ES-I3 (cell line): ENCODE measurements at regions not wholly inside any gene's neighbourhood (a gene's known extent, or its start where the extent isn't known, plus 50 kb on each side); places are given as distances from the start of the nearest gene placed in this dataset.

Experiments used
- H3K36me3 ChIP-seq: 2 replicates; pipeline ENCODE4 v1.6.1; 2013; ENCODE audit warnings: mild to moderate bottlenecking, low read length, control low read depth, moderate library complexity; ENCODE audit not compliant: insufficient read depth
- H3K4me1 ChIP-seq: 2 replicates; pipeline ENCODE4 v1.6.1; 2013; ENCODE audit warnings: mild to moderate bottlenecking, control low read depth, low read length; ENCODE audit not compliant: insufficient read depth
- H3K9ac ChIP-seq: 2 replicates; pipeline ENCODE4 v1.6.1; 2013; ENCODE audit warnings: low read depth, mild to moderate bottlenecking, low read length, moderate library complexity
- H3K9me3 ChIP-seq: 2 replicates; pipeline ENCODE4 v1.6.1; 2013; ENCODE audit warnings: mild to moderate bottlenecking, low read length, moderate library complexity; ENCODE audit not compliant: control insufficient read depth, insufficient read depth

DNA sequence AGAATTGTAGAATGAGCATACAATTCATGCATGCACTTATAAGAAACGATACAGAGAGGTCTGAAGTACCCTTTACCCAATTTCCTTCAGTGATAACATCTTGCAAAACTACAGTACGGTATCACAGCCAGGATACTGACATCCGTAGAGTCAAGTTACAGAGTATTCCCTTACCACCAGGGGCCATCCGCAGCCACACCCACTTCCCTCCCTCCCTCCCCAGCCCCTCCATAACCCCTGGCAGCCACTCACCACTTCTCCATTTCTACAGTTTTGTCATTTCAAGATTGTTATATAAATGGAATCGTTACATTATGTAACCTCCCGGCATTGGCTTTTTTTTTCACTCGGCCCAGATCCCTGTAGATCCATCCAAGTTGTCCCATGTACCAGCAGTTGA, 113.6 kb upstream of the RET start:
- H3K9ac ChIP-seq: no peak overlapping the region

GRCh38 chr10:42969147-42969546, 107.7 kb upstream of the RET start:
- Histone ChIP-seq H3K9ac (no peak overlapping the region), H3K36me3 (no peaks in the 10 kb centered on the region), H3K9me3 (no peaks in the 10 kb centered on the region), H3K4me1 (no peaks in the 10 kb centered on the region)

More for the DNA sequence above, 113.6 kb upstream of the RET start:
- H3K9me3 ChIP-seq: peaks cover 12% of the 10 kb centered on the region; the same call in 1 of the 2 replicates
- H3K4me1 ChIP-seq: no peaks in the 10 kb centered on the region; the same call in 1 of the 2 replicates
- H3K36me3 ChIP-seq: no peaks in the 10 kb centered on the region

DNA sequence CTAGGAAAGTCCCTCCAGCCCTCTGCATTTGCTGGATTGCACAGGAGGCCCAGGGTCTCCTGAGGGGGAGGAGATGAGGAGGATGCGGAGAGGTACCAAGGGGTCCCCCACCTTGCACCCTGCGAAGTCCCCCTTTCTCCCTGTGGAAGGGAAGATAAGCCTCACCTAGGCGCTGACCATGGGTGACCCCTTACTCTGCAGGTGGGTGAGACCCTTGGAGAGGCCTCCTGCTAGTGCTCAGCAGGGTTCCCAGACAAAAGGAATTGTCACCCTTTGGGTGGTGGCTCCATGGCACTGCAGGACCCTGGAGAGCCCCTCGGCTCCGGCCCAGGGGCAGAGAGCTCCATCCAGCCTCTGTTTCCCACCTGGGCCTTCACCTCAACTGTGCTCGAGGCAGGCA, 107.0 kb upstream of the RET start:
- Histone ChIP-seq H3K36me3 (no peaks in the 10 kb centered on the region), H3K4me1 (no peaks in the 10 kb centered on the region), H3K9ac (no peak overlapping the region), H3K9me3 (no peaks in the 10 kb centered on the region)

DNA sequence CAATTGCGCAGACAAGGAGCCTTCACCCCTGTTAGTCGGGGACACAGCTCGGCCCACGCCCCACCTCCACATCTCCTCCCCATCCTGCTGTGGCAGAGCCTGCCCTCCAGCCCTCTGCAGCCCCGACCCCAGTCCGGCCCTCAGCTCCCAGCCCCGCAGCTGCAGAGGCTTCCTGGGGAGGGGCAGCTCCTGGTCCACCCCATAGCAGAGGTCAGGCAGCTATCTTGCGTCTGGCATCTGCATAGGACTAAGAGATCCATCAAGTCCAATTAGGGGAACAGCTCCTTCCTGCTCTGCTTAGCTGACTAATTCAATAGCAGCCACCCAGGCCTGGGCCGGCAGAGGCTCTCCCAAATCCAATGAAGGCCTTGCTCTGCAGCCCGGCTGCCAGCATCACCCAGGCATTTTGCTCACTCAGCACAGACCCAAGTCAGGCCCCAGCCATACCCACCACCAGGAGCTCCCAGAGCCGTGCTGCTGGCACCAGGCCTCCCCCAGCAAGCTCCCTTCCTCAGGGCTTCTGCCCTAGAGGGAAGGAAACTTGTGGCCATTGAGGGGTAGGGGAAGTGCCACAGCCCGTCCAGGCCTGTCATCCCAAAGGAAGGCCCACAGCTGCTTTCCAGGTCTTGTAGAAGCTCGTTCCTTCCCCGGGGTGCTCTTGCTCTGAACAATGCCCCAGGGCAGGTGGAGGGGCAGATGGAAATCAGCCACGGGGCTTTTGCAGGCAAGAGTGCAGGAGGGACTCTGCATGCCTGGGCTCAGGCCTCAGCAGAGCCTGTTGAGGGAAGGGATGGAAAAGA, 106.2 kb upstream of the RET start:
- Histone ChIP-seq H3K4me1 (no peaks in the 10 kb centered on the region), H3K9me3 (no peaks in the 10 kb centered on the region)

GRCh38 chr10:42971251-42971599, 105.6 kb upstream of the RET start:
- Histone ChIP-seq H3K36me3 (no peaks in the 10 kb centered on the region), H3K9ac (no peak overlapping the region), H3K4me1 (no peaks in the 10 kb centered on the region), H3K9me3 (no peaks in the 10 kb centered on the region)

More for the DNA sequence above, 106.2 kb upstream of the RET start:
- no peak overlapping the region for H3K9ac ChIP-seq
- H3K36me3 ChIP-seq: no peaks in the 10 kb centered on the region

GRCh38 chr10:42972946-42973345, 103.9 kb upstream of the RET start:
- Histone ChIP-seq H3K36me3 (no peaks in the 10 kb centered on the region), H3K9me3 (no peaks in the 10 kb centered on the region), H3K9ac (no peak overlapping the region), H3K4me1 (no peaks in the 10 kb centered on the region)

- H3K9me3 ChIP-seq: no peaks in the 10 kb centered on the region
- no peaks in the 10 kb centered on the region for H3K36me3 ChIP-seq
- no peaks in the 10 kb centered on the region for H3K4me1 ChIP-seq
- H3K9ac ChIP-seq: no peak overlapping the region
These were observed 103.5 kb upstream of the RET start for GRCh38 chr10:42973411-42973810.

DNA sequence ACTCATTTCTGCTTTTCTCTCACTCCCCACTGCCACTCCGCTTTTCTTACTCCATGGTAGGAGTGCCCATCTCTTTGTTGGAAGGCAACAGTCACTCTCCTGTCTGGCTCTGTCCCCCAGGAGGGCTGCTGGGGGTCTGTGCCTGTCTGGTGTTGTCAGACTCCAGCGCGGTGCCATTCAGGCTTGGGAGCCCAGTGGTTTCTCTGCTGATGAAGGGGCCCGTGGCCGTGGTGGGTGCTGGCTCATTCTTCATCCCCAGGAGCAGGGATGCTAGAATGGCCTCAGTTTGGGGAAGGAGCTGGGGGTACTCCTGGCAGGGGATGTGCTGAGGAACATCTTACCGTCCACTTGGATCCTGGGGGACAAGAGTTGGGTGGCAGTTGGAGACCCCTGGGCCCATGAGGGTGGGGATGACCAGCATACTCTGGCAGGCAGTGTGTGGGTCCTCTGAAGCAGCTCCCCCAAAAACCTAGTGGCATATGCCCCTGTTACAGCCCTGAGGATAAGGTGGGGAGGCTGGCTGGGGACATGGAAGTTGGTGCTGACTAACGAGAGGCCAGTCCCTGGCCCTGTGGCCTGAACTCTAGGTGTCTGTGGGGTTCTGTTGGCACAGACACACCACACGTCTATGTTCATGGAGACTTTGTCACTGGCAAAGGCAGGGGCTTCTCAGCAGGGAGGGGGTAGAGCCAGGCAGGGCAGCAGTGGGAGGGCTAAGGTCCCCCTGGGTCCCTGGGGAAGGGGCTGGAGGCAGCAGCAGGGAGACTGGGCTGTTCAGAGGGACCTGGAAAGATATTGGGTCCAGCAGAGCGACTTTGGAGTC, 102.8 kb upstream of the RET start:
- Histone ChIP-seq H3K9me3 (no peaks in the 10 kb centered on the region), H3K36me3 (no peaks in the 10 kb centered on the region), H3K9ac (no peak overlapping the region), H3K4me1 (no peaks in the 10 kb centered on the region)

DNA sequence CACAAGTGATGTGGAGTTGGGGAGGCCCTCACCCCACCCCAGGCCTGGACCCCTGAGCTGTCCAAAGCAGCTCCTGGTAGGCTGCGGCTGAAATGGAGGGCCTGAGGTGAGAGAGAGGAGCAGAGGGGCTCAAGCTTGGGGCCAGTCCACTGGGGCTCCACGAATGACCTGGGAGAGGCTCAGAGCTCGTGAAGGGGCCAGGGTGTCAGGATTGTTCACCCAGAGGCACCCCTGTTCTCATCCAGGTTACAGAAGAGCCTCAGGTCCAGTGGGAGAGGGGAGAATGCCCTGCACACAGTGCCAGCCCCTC, 102.2 kb upstream of the RET start:
- H3K36me3 ChIP-seq: no peaks in the 10 kb centered on the region
- H3K4me1 ChIP-seq: no peaks in the 10 kb centered on the region
- H3K9ac ChIP-seq: no peak overlapping the region
- no peaks in the 10 kb centered on the region for H3K9me3 ChIP-seq

- Histone ChIP-seq H3K9me3 (no peaks in the 10 kb centered on the region), H3K4me1 (no peaks in the 10 kb centered on the region), H3K9ac (no peak overlapping the region), H3K36me3 (no peaks in the 10 kb centered on the region)
These were observed 101.8 kb upstream of the RET start for GRCh38 chr10:42975005-42975493.

- Histone ChIP-seq H3K9me3 (no peaks in the 10 kb centered on the region), H3K4me1 (no peaks in the 10 kb centered on the region), H3K36me3 (no peaks in the 10 kb centered on the region), H3K9ac (no peak overlapping the region)
These were observed 101.1 kb upstream of the RET start for GRCh38 chr10:42975558-42976340.

- H3K9me3 ChIP-seq: no peaks in the 10 kb centered on the region
- H3K9ac ChIP-seq: no peak overlapping the region
- H3K36me3 ChIP-seq: no peaks in the 10 kb centered on the region
- H3K4me1 ChIP-seq: no peaks in the 10 kb centered on the region
These were observed 100.4 kb upstream of the RET start for GRCh38 chr10:42976351-42977031.

- H3K4me1 ChIP-seq: no peaks in the 10 kb centered on the region
- no peak overlapping the region for H3K9ac ChIP-seq
- no peaks in the 10 kb centered on the region for H3K36me3 ChIP-seq
- H3K9me3 ChIP-seq: no peaks in the 10 kb centered on the region
These were observed 99.8 kb upstream of the RET start for GRCh38 chr10:42977032-42977416.

GRCh38 chr10:42979181-42979580, 97.7 kb upstream of the RET start:
- no peaks in the 10 kb centered on the region for H3K36me3 ChIP-seq
- no peaks in the 10 kb centered on the region for H3K9me3 ChIP-seq
- H3K9ac ChIP-seq: no peak overlapping the region
- no peaks in the 10 kb centered on the region for H3K4me1 ChIP-seq
